ENCODE measurements at regions not wholly inside any gene's neighbourhood (a gene's known extent, or its start where the extent isn't known, plus 50 kb on each side); places are given as distances from the start of the nearest gene placed in this dataset.

DNA sequence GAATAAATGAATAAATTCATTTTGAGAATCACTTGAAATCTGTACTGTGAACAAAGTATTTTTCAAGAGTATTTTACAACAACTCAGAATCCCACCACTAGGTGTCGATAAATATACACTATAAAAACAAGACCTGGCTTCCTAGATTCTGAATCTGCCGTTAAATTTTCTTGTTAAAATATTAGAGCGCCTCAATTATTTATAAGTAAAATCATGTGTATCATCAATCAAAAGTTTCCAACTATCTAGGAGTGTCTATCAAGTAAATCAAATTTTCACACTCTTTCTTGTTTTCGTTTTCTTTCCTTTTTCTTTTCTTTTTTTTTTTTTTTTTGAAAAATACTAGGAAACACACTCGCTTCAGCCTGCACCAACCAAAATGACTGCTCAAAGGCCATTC is 179.2 kb upstream of the DCN start:
- TF ChIP-seq, protein P1, sequence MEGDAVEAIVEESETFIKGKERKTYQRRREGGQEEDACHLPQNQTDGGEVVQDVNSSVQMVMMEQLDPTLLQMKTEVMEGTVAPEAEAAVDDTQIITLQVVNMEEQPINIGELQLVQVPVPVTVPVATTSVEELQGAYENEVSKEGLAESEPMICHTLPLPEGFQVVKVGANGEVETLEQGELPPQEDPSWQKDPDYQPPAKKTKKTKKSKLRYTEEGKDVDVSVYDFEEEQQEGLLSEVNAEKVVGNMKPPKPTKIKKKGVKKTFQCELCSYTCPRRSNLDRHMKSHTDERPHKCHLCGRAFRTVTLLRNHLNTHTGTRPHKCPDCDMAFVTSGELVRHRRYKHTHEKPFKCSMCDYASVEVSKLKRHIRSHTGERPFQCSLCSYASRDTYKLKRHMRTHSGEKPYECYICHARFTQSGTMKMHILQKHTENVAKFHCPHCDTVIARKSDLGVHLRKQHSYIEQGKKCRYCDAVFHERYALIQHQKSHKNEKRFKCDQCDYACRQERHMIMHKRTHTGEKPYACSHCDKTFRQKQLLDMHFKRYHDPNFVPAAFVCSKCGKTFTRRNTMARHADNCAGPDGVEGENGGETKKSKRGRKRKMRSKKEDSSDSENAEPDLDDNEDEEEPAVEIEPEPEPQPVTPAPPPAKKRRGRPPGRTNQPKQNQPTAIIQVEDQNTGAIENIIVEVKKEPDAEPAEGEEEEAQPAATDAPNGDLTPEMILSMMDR (IDR thresholded peaks at IDR 0.05): peak; percentile 66
- no peaks in the 10 kb centered on the region for H3K9me3 ChIP-seq
- ATAC-seq (peak in 1 of 2 donors; percentile 61), DNase-seq (no peak)
- H3K36me3 ChIP-seq: no peaks in the 10 kb centered on the region
- H3K4me3 ChIP-seq: no peak overlapping the region
- intact Hi-C loops (cut with DNase I): no loop called here
- no peaks in the 10 kb centered on the region for H3K27me3 ChIP-seq (ENCODE audit: low read depth)
- no peaks in the 10 kb centered on the region for H3K4me1 ChIP-seq
- H3K27ac ChIP-seq: no peak overlapping the region

DNA sequence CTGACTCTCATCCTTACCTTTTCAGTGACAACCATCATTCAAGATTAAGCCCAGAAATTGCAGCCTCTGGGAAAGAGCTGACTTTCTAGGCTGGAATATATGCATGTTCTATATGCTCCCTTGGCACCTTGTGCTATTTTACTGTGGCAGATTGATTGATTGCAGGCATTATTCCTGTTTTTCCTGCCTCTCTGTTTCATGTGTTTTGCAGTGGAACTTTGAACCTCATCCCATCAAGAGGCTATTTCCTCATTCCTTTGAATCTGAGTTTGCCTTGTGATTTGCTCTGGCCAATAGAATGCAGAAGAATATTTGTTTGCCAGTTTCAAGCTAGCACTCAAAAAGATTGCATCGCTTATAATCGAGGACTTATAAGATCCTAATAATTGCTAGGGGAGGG is 174.8 kb upstream of the DCN start:
- TF ChIP-seq, protein P1 (IDR thresholded peaks at IDR 0.05): no peak
- Histone ChIP-seq H3K4me3 (no peak overlapping the region), H3K9me3 (no peaks in the 10 kb centered on the region), H3K36me3 (no peaks in the 10 kb centered on the region), H3K4me1 (no peaks in the 10 kb centered on the region), H3K27ac (no peak overlapping the region), H3K27me3 (ENCODE audit: low read depth) (no peaks in the 10 kb centered on the region)
- no peak for DNase-seq
- intact Hi-C loops (cut with DNase I): loop anchor here (10.0 kb wide), 1 partner anchor 383 kb away; no protein-coding TSS in a partner anchor
- ATAC-seq: no peak

DNA sequence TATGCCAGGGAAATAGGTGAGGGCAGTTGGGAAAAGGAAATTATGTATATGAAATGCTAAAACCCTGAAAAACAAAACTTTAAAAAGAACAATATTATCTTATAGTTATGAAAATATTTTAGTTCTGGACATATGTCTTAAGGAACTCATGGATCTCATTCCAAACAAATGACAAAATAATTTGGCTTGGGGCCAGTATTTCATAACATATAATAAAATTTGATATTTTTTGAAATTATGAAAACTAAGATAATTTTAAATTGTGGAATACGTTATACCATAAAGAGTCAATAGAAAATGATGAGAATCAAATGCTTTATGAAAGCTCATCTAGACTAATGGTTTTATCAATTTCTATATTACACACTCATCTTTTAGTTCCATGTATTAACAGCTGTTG is 173.8 kb upstream of the DCN start:
- H3K27me3 ChIP-seq (ENCODE audit: low read depth): no peaks in the 10 kb centered on the region
- ATAC-seq: no peak
- no peaks in the 10 kb centered on the region for H3K4me1 ChIP-seq
- H3K4me3 ChIP-seq: no peak overlapping the region
- no peak for DNase-seq
- no peaks in the 10 kb centered on the region for H3K36me3 ChIP-seq
- intact Hi-C loops (cut with DNase I): loop anchor here (10.0 kb wide), 1 partner anchor 382 kb away; no protein-coding TSS in a partner anchor
- H3K27ac ChIP-seq: no peak overlapping the region
- TF ChIP-seq, protein P1 (IDR thresholded peaks at IDR 0.05): no peak
- H3K9me3 ChIP-seq: no peaks in the 10 kb centered on the region

GRCh38 chr12:91355150-91356006 is 172.8 kb upstream of the DCN start:
- Histone ChIP-seq H3K4me1 (no peaks in the 10 kb centered on the region), H3K36me3 (no peaks in the 10 kb centered on the region), H3K4me3 (no peak overlapping the region), H3K9me3 (no peaks in the 10 kb centered on the region), H3K27ac (no peak overlapping the region), H3K27me3 (ENCODE audit: low read depth) (no peaks in the 10 kb centered on the region)
- ATAC-seq: peak; percentile 89 to 91
- TF ChIP-seq, protein P1 (IDR thresholded peaks at IDR 0.05): peak; percentile 82
- intact Hi-C loops (cut with DNase I): loop anchor here (10.0 kb wide), 1 partner anchor 381 kb away; no protein-coding TSS in a partner anchor
- peak; percentile 64 for DNase-seq

DNA sequence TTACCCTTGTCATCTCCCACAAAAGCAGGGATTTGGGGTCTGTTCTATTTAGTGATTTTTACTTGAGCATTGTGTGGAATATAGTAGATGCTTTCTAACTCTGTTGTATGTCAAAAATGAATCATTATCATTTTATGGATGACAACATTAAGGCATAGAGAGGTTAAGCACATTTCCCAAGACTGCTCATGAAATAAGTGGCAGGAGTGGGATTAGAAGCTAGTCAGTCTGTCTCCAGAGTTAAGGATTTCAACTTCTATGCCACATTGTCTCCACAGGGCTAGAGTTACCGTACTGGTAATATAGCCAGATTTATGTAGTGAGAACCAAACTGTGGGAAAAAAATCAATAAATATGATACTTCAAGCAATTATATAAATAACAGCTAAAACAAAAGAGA is 170.6 kb upstream of the DCN start:
- H3K27ac ChIP-seq: no peak overlapping the region
- H3K9me3 ChIP-seq: no peaks in the 10 kb centered on the region
- TF ChIP-seq, protein P1 (IDR thresholded peaks at IDR 0.05): no peak
- H3K36me3 ChIP-seq: no peaks in the 10 kb centered on the region
- no peaks in the 10 kb centered on the region for H3K27me3 ChIP-seq (ENCODE audit: low read depth)
- intact Hi-C loops (cut with DNase I): loop anchor here (10.0 kb wide), 1 partner anchor 378 kb away; no protein-coding TSS in a partner anchor
- no peaks in the 10 kb centered on the region for H3K4me1 ChIP-seq
- no peak overlapping the region for H3K4me3 ChIP-seq
- DNase-seq (no peak), ATAC-seq (no peak)

All from lower lobe of right lung (tissue), 2 donors.